CD14-positive monocyte (primary cell): ENCODE measurements at regions not wholly inside any gene's neighbourhood (a gene's known extent, or its start where the extent isn't known, plus 50 kb on each side); places are given as distances from the start of the nearest gene placed in this dataset.

Source experiments
- DNase-seq, 3 donors: peaks; one replicate each; pipeline ENCODE4 v3.0.0-alpha.2; 2011 to 2022
- H2AFZ ChIP-seq: 2 replicates; pipeline ENCODE4 v1.6.0; 2012; ENCODE audit warnings: mild to moderate bottlenecking, low read depth, low read length, inconsistent platforms; ENCODE audit not compliant: insufficient read depth, poor library complexity, severe bottlenecking
- H3K27ac ChIP-seq, 2 donors: 1 replicate in 1 of 2; 2 replicates in 1 of 2; pipeline ENCODE4 v1.5.1; 2012 to 2013; ENCODE audit warnings: low read length in 2 of 2, control low read depth in 1 of 2, inconsistent platforms in 1 of 2, low read depth in 1 of 2, mild to moderate bottlenecking in 1 of 2
- H3K27me3 ChIP-seq, 2 donors: one replicate each; pipeline versions ENCODE4 v1.6.0 to v1.6.1; 2011 to 2013; ENCODE audit warnings: low read length in 2 of 2; ENCODE audit not compliant: control insufficient read depth in 2 of 2, insufficient read depth in 2 of 2
- H3K36me3 ChIP-seq, 2 donors: replicated peaks in 1 of 2; 1 replicate in 1 of 2; 2 replicates in 1 of 2; pipeline versions ENCODE4 v1.5.1 to v1.6.1; 2012 to 2013; ENCODE audit warnings: low read length in 2 of 2, control low read depth in 1 of 2, inconsistent platforms in 1 of 2, mild to moderate bottlenecking in 1 of 2; ENCODE audit not compliant: insufficient read depth in 2 of 2, control insufficient read depth in 1 of 2
- H3K4me1 ChIP-seq, 2 donors: 1 replicate in 1 of 2; 2 replicates in 1 of 2; pipeline versions ENCODE4 v1.5.1 to v1.6.1; 2012 to 2013; ENCODE audit warnings: low read length in 2 of 2, control low read depth in 1 of 2, inconsistent platforms in 1 of 2, mild to moderate bottlenecking in 1 of 2, moderate library complexity in 1 of 2; ENCODE audit not compliant: insufficient read depth in 2 of 2, control insufficient read depth in 1 of 2
- H3K4me2 ChIP-seq: replicated peaks from 2 replicates; pipeline ENCODE3; 2012; ENCODE audit warnings: low read length, moderate library complexity, mild to moderate bottlenecking; ENCODE audit not compliant: poor library complexity, severe bottlenecking; ENCODE audit errors: extremely low read depth
- H3K4me3 ChIP-seq, 3 experiments: fragments of 200-600 bp in 1 of 3; sonication (generic) in 1 of 3; replicated peaks in 1 of 3; 1 replicate in 2 of 3; 2 replicates in 1 of 3; pipeline ENCODE4 v1.5.1; 2011 to 2013; ENCODE audit warnings: low read length in 3 of 3, mild to moderate bottlenecking in 3 of 3, control low read depth in 2 of 3, low read depth in 2 of 3, inconsistent platforms in 1 of 3, moderate library complexity in 1 of 3
- H3K79me2 ChIP-seq: 2 replicates; pipeline ENCODE4 v1.6.0; 2012; ENCODE audit warnings: mild to moderate bottlenecking, control low read depth, inconsistent platforms, low read length, moderate library complexity; ENCODE audit not compliant: insufficient read depth
- H3K9ac ChIP-seq: 2 replicates; pipeline ENCODE4 v1.6.0; 2017; ENCODE audit warnings: low read length, mild to moderate bottlenecking; ENCODE audit not compliant: insufficient read depth, poor library complexity, severe bottlenecking
- H3K9me3 ChIP-seq, 2 donors: replicated peaks in 1 of 2; 1 replicate in 1 of 2; 2 replicates in 1 of 2; pipeline versions ENCODE4 v1.5.1 to v1.6.1; 2012 to 2013; ENCODE audit warnings: low read length in 2 of 2, control low read depth in 1 of 2; ENCODE audit not compliant: control insufficient read depth in 1 of 2, insufficient read depth in 1 of 2
- H4K20me1 ChIP-seq: 2 replicates; pipeline ENCODE4 v1.6.0; 2012; ENCODE audit warnings: mild to moderate bottlenecking, low read length, control low read depth, moderate library complexity; ENCODE audit not compliant: insufficient read depth
- H3K27ac Mint-ChIP-seq, 7 donors: one replicate each; pipeline ENCODE4 v1.8.0; 2020; ENCODE audit warnings: mild to moderate bottlenecking in 7 of 7, mixed read lengths in 7 of 7, moderate library complexity in 6 of 7, inconsistent platforms in 2 of 7
- H3K27me3 Mint-ChIP-seq, 3 donors: one replicate each; pipeline ENCODE4 v1.8.0; 2021 to 2022; ENCODE audit warnings: low read depth in 3 of 3, mild to moderate bottlenecking in 3 of 3, mixed read lengths in 3 of 3, moderate library complexity in 3 of 3, inconsistent platforms in 1 of 3
- H3K36me3 Mint-ChIP-seq, 2 donors: one replicate each; pipeline ENCODE4 v1.8.0; 2020; ENCODE audit warnings: mixed read lengths in 2 of 2, inconsistent platforms in 1 of 2, mild to moderate bottlenecking in 1 of 2
- H3K4me1 Mint-ChIP-seq: one replicate; pipeline ENCODE4 v1.8.0; 2020; ENCODE audit warnings: mild to moderate bottlenecking, mixed read lengths
- H3K4me3 Mint-ChIP-seq, 2 donors: one replicate each; pipeline ENCODE4 v1.8.0; 2020; ENCODE audit warnings: mild to moderate bottlenecking in 2 of 2, mixed read lengths in 2 of 2, moderate library complexity in 1 of 2
- H3K9me3 Mint-ChIP-seq, 7 donors: one replicate each; pipeline ENCODE4 v1.8.0; 2020 to 2022; ENCODE audit warnings: mixed read lengths in 7 of 7, mild to moderate bottlenecking in 6 of 7, moderate library complexity in 6 of 7, inconsistent platforms in 2 of 7
- WGBS: methylation state at CpG from one replicate; pipeline ENCODE4 v1.1.5; 2013; ENCODE audit warnings: missing lambda C conversion rate; ENCODE audit not compliant: insufficient coverage; 5-methylcytosine and 5-hydroxymethylcytosine counted together
- intact Hi-C, 2 donors: fragments of 100-400 bp; cut with micrococcal nuclease; formaldehyde crosslinking; loops; one replicate each; pipeline versions ENCODE4 v1.15.0 to v1.15.1; 2023
- TF ChIP-seq, protein P1 (sequence below): fragments of 200-600 bp; IDR thresholded peaks from one replicate; pipeline ENCODE4 v1.8.0; 2022; ENCODE audit warnings: antibody characterized with exemption, mild to moderate bottlenecking

DNA sequence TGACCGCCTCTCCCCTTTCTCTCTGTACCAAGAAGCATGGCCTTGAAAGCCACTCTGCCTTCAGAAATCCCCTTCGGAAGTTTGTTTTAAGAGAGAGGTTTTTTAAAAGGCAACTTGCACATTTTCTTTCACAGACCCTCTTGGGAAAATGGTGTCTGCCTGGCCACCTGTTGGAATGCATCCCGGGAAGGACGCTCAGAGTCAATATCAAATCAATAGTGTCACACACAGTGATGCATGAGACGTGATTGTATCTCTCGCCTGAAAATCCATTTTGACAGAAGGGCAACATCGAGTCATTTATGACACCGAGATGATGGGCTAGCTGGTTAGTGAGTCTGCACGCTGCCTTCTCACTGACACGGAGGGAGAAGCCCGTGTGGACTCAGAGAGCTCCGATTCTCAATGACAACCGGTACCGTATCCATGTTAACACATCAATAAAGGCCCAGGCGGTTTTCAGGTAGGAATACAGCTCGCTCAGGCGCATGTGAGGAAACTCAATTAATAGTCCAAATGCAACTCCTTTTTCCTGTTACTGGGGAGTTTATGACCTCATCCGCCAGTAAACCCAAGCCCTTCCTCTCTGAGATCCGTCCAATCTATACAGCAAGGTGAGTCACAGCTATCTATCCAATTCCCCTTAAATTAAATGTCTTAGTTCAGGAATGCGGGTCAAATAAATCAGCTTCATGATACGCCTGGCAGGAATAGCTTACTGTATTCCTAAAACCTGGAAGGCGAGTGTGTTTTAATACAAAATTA lies 621.5 kb upstream of the MKI67 start:
- no peak overlapping the region for H2AFZ ChIP-seq
- no peak overlapping the region for H3K4me3 ChIP-seq
- no peaks in the 10 kb centered on the region for H3K27me3 ChIP-seq
- no peaks in the 10 kb centered on the region for H3K4me1 Mint-ChIP-seq
- H3K27ac Mint-ChIP-seq = no peak overlapping the region
- no peaks in the 10 kb centered on the region for H3K36me3 ChIP-seq
- H3K4me3 Mint-ChIP-seq = no peak overlapping the region
- intact Hi-C loops = no loop called here
- no peak for DNase-seq
- no peak overlapping the region for H3K9ac ChIP-seq
- peaks cover 1 to 5% (median 3%) of the 10 kb centered on the region in 3 donors for H3K27me3 Mint-ChIP-seq
- no peaks in the 10 kb centered on the region for H4K20me1 ChIP-seq
- 92% methylated on average over 20 of the region's 22 CpGs for WGBS
- no peaks in the 10 kb centered on the region for H3K4me1 ChIP-seq
- no peak overlapping the region for H3K4me2 ChIP-seq
- no peaks in the 10 kb centered on the region for H3K9me3 ChIP-seq
- H3K9me3 Mint-ChIP-seq = peaks cover 0 to 7% (median 0%) of the 10 kb centered on the region in 7 donors
- H3K79me2 ChIP-seq = no peaks in the 10 kb centered on the region
- TF ChIP-seq, protein P1, sequence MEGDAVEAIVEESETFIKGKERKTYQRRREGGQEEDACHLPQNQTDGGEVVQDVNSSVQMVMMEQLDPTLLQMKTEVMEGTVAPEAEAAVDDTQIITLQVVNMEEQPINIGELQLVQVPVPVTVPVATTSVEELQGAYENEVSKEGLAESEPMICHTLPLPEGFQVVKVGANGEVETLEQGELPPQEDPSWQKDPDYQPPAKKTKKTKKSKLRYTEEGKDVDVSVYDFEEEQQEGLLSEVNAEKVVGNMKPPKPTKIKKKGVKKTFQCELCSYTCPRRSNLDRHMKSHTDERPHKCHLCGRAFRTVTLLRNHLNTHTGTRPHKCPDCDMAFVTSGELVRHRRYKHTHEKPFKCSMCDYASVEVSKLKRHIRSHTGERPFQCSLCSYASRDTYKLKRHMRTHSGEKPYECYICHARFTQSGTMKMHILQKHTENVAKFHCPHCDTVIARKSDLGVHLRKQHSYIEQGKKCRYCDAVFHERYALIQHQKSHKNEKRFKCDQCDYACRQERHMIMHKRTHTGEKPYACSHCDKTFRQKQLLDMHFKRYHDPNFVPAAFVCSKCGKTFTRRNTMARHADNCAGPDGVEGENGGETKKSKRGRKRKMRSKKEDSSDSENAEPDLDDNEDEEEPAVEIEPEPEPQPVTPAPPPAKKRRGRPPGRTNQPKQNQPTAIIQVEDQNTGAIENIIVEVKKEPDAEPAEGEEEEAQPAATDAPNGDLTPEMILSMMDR = no peak
- no peak overlapping the region for H3K27ac ChIP-seq
- no peaks in the 10 kb centered on the region for H3K36me3 Mint-ChIP-seq

DNA sequence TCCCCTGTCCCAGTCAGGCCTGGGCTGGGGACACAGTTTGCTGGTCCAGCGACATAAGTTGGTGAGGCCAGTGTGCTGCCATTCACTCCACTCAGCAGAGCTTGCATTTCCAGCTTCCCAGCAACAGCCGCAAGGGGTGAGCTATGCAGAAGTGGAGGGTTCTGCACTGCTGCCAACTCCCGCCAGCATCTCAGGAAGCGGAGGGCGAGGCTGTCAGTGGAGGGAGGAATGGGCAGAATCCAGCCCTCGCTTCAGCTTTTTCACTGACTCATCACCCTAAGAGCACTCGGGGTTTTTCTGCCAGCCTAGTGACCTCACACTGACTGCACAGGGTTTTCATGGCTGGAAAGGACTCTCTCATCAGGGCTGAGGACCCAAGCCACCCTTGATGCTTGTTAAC lies 625.1 kb upstream of the MKI67 start:
- WGBS = 55% methylated on average over 3 of the region's 7 CpGs
- Histone ChIP-seq H3K4me2 (no peak overlapping the region), H2AFZ (no peak overlapping the region), H3K27me3 (no peaks in the 10 kb centered on the region), H3K4me1 (no peaks in the 10 kb centered on the region), H4K20me1 (no peaks in the 10 kb centered on the region), H3K9ac (no peak overlapping the region), H3K9me3 (no peaks in the 10 kb centered on the region), H3K27ac (no peak overlapping the region), H3K36me3 (no peaks in the 10 kb centered on the region), H3K79me2 (no peaks in the 10 kb centered on the region), H3K4me3 (no peak overlapping the region)
- TF ChIP-seq, protein P1 = no peak
- no peak for DNase-seq
- peaks cover 0 to 13% (median 2%) of the 10 kb centered on the region in 7 donors for H3K9me3 Mint-ChIP-seq
- no peaks in the 10 kb centered on the region for H3K36me3 Mint-ChIP-seq
- peaks cover 1 to 3% (median 3%) of the 10 kb centered on the region in 3 donors for H3K27me3 Mint-ChIP-seq
- no peak overlapping the region for H3K27ac Mint-ChIP-seq
- no peaks in the 10 kb centered on the region for H3K4me1 Mint-ChIP-seq
- H3K4me3 Mint-ChIP-seq = no peak overlapping the region
- intact Hi-C loops = no loop called here
